K562 (cell line): ENCODE measurements at regions not wholly inside any gene's neighbourhood (a gene's known extent, or its start where the extent isn't known, plus 50 kb on each side); places are given as distances from the start of the nearest gene placed in this dataset.

ENCODE experiments used
- ATF3 ChIP-seq, 2 experiments: fragments of 450-650 bp in 1 of 2; sonication (generic) in 1 of 2; formaldehyde crosslinking in 1 of 2; IDR thresholded peaks in 1 of 2; conservative IDR thresholded peaks in 1 of 2; 2 replicates each; pipeline versions ENCODE4 v1.6.1 to v1.8.1; 2016 to 2023; ENCODE audit warnings: mild to moderate bottlenecking in 2 of 2, moderate library complexity in 2 of 2, inconsistent platforms in 1 of 2, missing genetic modification reagents in 1 of 2
- ATF7 ChIP-seq: fragments of 450-650 bp; IDR thresholded peaks from 2 replicates; pipeline ENCODE4 v1.7.1; 2014; ENCODE audit warnings: mild to moderate bottlenecking, moderate library complexity
- GATAD2B ChIP-seq: fragments of 450-650 bp; IDR thresholded peaks from 2 replicates; pipeline ENCODE4 v1.6.1; 2017; ENCODE audit warnings: mild to moderate bottlenecking, borderline replicate concordance
- ID3 ChIP-seq, 2 experiments: fragments of 250-450 bp in 1 of 2; fragments of 450-650 bp in 1 of 2; sonication (Bioruptor Pico) in 1 of 2; IDR thresholded peaks; 2 replicates each; pipeline versions ENCODE4 v1.6.1 to v1.8.0; 2016 to 2021; ENCODE audit warnings: mild to moderate bottlenecking in 2 of 2, moderate library complexity in 2 of 2, missing compliant biosample characterization in 1 of 2, missing genetic modification characterization in 1 of 2
- MAX ChIP-seq: sonication (generic); formaldehyde crosslinking; IDR thresholded peaks from 2 replicates; pipeline ENCODE4 v1.9.0; 2022; ENCODE audit warnings: mild to moderate bottlenecking, missing genetic modification reagents
- NFE2L1 ChIP-seq: fragments of 450-650 bp; IDR thresholded peaks from 2 replicates; pipeline ENCODE4 v1.6.1; 2016; ENCODE audit warnings: missing genetic modification characterization, low read depth, mild to moderate bottlenecking, missing compliant biosample characterization, moderate library complexity, borderline replicate concordance
- NRF1 ChIP-seq, 2 experiments: fragments of 450-650 bp; IDR thresholded peaks in 1 of 2; conservative IDR thresholded peaks in 1 of 2; 2 replicates each; pipeline ENCODE4 v1.6.1; 2014; ENCODE audit warnings: mild to moderate bottlenecking in 2 of 2
- PHF21A ChIP-seq: fragments of 450-650 bp; IDR thresholded peaks from 2 replicates; pipeline ENCODE4 v1.6.1; 2017; ENCODE audit warnings: low read depth, borderline replicate concordance
- RAD21 ChIP-seq, 2 experiments: fragments of 250-450 bp in 1 of 2; fragments of 450-650 bp in 1 of 2; sonication (Bioruptor Pico) in 1 of 2; formaldehyde crosslinking in 1 of 2; IDR thresholded peaks in 1 of 2; conservative IDR thresholded peaks in 1 of 2; 2 replicates each; pipeline versions ENCODE4 v1.4.0 to v1.8.0; 2020 to 2022; ENCODE audit warnings: mild to moderate bottlenecking in 2 of 2, moderate library complexity in 1 of 2
- REST ChIP-seq, 2 experiments: fragments of 450-650 bp; formaldehyde crosslinking in 1 of 2; IDR thresholded peaks; 2 replicates each; pipeline versions ENCODE4 v1.4.0 to v1.6.1; 2014 to 2020; ENCODE audit warnings: mild to moderate bottlenecking in 2 of 2, borderline replicate concordance in 1 of 2, low read depth in 1 of 2
- TCF7 ChIP-seq: sonication (generic); IDR thresholded peaks from 2 replicates; pipeline ENCODE4 v1.6.1; 2016; ENCODE audit warnings: antibody characterized with exemption, borderline replicate concordance
- ZBTB12 ChIP-seq: fragments of 250-450 bp; sonication (Bioruptor Pico); IDR thresholded peaks from 2 replicates; pipeline ENCODE4 v1.4.0; 2020
- ZNF668 ChIP-seq: fragments of 250-450 bp; sonication (Bioruptor Pico); IDR thresholded peaks from 2 replicates; pipeline ENCODE4 v1.8.0; 2022; ENCODE audit warnings: mild to moderate bottlenecking, inconsistent platforms

GRCh38 chr6:147806697-147807096 lies 298.2 kb downstream of the SAMD5 start (continued):
- TF ChIP-seq REST (IDR thresholded peaks at IDR 0.05; ENCODE audit: borderline replicate concordance) (peak; percentile 50; the same call in 1 of the 2 replicates), REST (CRISPR knock-in tag; IDR thresholded peaks at IDR 0.05; ENCODE audit: low read depth) (no peak), ATF7 (peak; percentile 68), ID3 (CRISPR knock-in tag; IDR thresholded peaks at IDR 0.05) (no peak), ID3 (tag; IDR thresholded peaks at IDR 0.05) (no peak), TCF7 (peak; percentile 90; the same call in 1 of the 2 replicates), NFE2L1 (no peak), ATF3 (IDR thresholded peaks at IDR 0.05) (peak; percentile 70), ATF3 (CRISPR knock-in tag; conservative IDR thresholded peaks at IDR 0.05) (no peak), NRF1 (conservative IDR thresholded peaks at IDR 0.05 in 1 of 2, IDR thresholded peaks at IDR 0.05 in 1 of 2) (no peak), MAX (CRISPR knock-in tag) (no peak), PHF21A (no peak), ZNF668 (CRISPR knock-in tag) (no peak), ZBTB12 (no peak), RAD21 (CRISPR knock-in tag; conservative IDR thresholded peaks at IDR 0.05 in 1 of 2, IDR thresholded peaks at IDR 0.05 in 1 of 2) (peak; percentile 6 to 47; a peak in 2 of 4 replicates), GATAD2B (no peak)
